Ovary (tissue), 3 donors: ENCODE measurements at regions not wholly inside any gene's neighbourhood (a gene's known extent, or its start where the extent isn't known, plus 50 kb on each side); places are given as distances from the start of the nearest gene placed in this dataset.

ENCODE experiments used
- EP300 ChIP-seq: sonication (generic); formaldehyde crosslinking; IDR thresholded peaks from one replicate; pipeline ENCODE4 v1.6.1; 2017; ENCODE audit warnings: antibody characterized with exemption
- POLR2A ChIP-seq: fragments of 450-650 bp; IDR thresholded peaks from one replicate; pipeline ENCODE4 v1.6.1; 2017; ENCODE audit warnings: antibody characterized with exemption, mild to moderate bottlenecking, moderate library complexity
- TF ChIP-seq, protein P1 (sequence below), 3 donors: fragments of 450-650 bp in 2 of 3; fragments of 200-600 bp in 1 of 3; IDR thresholded peaks; one replicate each; pipeline versions ENCODE4 v1.5.1 to v1.8.0; 2016 to 2022; ENCODE audit warnings: antibody characterized with exemption in 3 of 3, mild to moderate bottlenecking in 1 of 3
- donor health status: DM: no; HTN: no; CAD: no.

DNA sequence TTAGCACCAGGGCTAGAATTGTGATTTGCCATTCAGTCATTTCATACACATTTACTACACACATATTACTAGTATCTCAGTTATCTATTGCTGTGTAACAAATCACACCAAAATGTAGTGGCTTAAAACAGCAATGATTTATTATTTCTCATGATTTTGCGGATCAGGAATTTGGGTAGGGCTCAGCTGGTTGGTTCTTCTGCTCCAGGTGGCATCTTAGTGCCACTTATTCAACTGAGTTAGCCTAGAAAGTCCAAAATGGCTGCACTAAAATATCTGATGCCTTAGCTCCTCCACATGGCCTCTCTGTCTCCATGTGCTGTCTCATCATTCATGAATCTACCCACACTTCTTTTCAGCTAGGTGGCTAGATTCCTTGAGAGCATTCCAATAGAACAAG lies 107.1 kb downstream of the ZFP36L2 start:
- TF ChIP-seq, protein P1, sequence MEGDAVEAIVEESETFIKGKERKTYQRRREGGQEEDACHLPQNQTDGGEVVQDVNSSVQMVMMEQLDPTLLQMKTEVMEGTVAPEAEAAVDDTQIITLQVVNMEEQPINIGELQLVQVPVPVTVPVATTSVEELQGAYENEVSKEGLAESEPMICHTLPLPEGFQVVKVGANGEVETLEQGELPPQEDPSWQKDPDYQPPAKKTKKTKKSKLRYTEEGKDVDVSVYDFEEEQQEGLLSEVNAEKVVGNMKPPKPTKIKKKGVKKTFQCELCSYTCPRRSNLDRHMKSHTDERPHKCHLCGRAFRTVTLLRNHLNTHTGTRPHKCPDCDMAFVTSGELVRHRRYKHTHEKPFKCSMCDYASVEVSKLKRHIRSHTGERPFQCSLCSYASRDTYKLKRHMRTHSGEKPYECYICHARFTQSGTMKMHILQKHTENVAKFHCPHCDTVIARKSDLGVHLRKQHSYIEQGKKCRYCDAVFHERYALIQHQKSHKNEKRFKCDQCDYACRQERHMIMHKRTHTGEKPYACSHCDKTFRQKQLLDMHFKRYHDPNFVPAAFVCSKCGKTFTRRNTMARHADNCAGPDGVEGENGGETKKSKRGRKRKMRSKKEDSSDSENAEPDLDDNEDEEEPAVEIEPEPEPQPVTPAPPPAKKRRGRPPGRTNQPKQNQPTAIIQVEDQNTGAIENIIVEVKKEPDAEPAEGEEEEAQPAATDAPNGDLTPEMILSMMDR (IDR thresholded peaks at IDR 0.05), result no peak
- TF ChIP-seq POLR2A (no peak), EP300 (no peak)
